ENCODE measurements at regions not wholly inside any gene's neighbourhood (a gene's known extent, or its start where the extent isn't known, plus 50 kb on each side); places are given as distances from the start of the nearest gene placed in this dataset.

- peak overlapping the region in 2 of 4 donors; percentile 33 to 61 for H3K27ac ChIP-seq
- H3K4me3 ChIP-seq = no peak overlapping the region
- no peak for TF ChIP-seq POLR2A (IDR thresholded peaks at IDR 0.05)
- no peak for TF ChIP-seq CTCF (IDR thresholded peaks at IDR 0.05)
- no peaks in the 10 kb centered on the region for H3K27me3 ChIP-seq
- peak in 2 of 3 donors; percentile 59 to 71 for DNase-seq
- H3K9me3 ChIP-seq = no peaks in the 10 kb centered on the region
- H3K36me3 ChIP-seq = no peaks in the 10 kb centered on the region
- H3K4me1 ChIP-seq = peaks cover 0 to 13% (median 0%) of the 10 kb centered on the region in 4 donors
Measured at GRCh38 chr21:35226968-35227744, 178.1 kb upstream of the RUNX1 start.

DNA sequence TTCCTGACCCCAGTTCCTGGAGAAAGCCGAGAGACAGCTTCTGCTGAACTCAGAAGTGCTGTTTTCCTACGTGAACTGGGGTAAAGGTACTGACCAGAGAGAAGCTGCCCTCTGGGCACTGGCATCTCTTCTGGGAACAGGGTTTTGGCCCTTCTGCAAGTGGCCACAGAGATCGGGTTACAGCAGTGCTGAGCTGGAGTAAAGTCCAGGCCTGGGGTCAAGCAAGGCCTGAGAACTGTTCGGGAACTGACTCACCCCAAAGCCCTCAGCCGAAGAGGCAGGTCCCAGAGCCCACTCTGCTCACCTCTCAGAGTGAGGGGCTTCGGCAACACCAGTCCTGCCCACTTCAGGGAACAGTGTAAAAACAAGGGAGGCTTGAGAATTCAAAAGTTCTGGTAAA, 177.2 kb upstream of the RUNX1 start:
- TF ChIP-seq POLR2A (IDR thresholded peaks at IDR 0.05) (no peak), CTCF (IDR thresholded peaks at IDR 0.05) (no peak)
- peak overlapping the region in 1 of 4 donors; percentile 6 for H3K27ac ChIP-seq
- DNase-seq = no peak

GRCh38 chr21:35225573-35225972, 176.5 kb upstream of the RUNX1 start:
- no peaks in the 10 kb centered on the region for H3K9me3 ChIP-seq
- no peak overlapping the region for H3K27ac ChIP-seq
- peaks cover 0 to 16% (median 0%) of the 10 kb centered on the region in 4 donors for H3K4me1 ChIP-seq
- no peak overlapping the region for H3K4me3 ChIP-seq
- TF ChIP-seq CTCF (IDR thresholded peaks at IDR 0.05) (no peak), POLR2A (IDR thresholded peaks at IDR 0.05) (no peak)
- no peaks in the 10 kb centered on the region for H3K36me3 ChIP-seq
- no peak for DNase-seq
- H3K27me3 ChIP-seq = no peaks in the 10 kb centered on the region

More for the DNA sequence above, 177.2 kb upstream of the RUNX1 start:
- Histone ChIP-seq H3K4me1 (peaks cover 0 to 16% (median 0%) of the 10 kb centered on the region in 4 donors), H3K36me3 (no peaks in the 10 kb centered on the region), H3K27me3 (no peaks in the 10 kb centered on the region), H3K4me3 (no peak overlapping the region), H3K9me3 (no peaks in the 10 kb centered on the region)

- no peak for DNase-seq
- H3K4me3 ChIP-seq = no peak overlapping the region
- no peaks in the 10 kb centered on the region for H3K9me3 ChIP-seq
- peaks cover 0 to 16% (median 0%) of the 10 kb centered on the region in 4 donors for H3K4me1 ChIP-seq
- H3K36me3 ChIP-seq = no peaks in the 10 kb centered on the region
- H3K27ac ChIP-seq = no peak overlapping the region
- H3K27me3 ChIP-seq = no peaks in the 10 kb centered on the region
- no peak for TF ChIP-seq CTCF (IDR thresholded peaks at IDR 0.05)
- no peak for TF ChIP-seq POLR2A (IDR thresholded peaks at IDR 0.05)
Measured at GRCh38 chr21:35223480-35224156, 174.5 kb upstream of the RUNX1 start.

DNA sequence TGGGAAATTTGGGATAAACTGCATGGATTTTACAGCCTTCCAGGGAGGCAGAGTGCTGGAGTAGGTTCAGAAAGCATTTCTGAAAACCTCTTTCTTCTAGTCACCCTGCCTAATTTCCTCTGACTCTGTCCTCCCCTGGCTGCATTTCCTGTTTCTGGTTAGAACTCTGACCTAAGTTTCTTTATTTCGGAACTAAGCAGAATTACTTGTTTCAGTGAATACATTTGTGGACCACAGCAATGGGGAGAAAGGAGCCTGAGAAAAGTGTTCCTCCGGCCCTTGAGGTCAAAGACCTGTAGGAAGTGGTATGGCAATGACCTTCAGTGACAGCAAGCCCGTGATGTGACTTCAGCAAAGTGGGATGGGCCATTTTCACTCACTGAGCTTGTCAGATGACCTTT, 173.4 kb upstream of the RUNX1 start:
- no peak for TF ChIP-seq CTCF (IDR thresholded peaks at IDR 0.05)
- no peaks in the 10 kb centered on the region for H3K27me3 ChIP-seq
- peaks cover 0 to 16% (median 0%) of the 10 kb centered on the region in 4 donors for H3K4me1 ChIP-seq
- H3K27ac ChIP-seq = peak overlapping the region in 1 of 4 donors; percentile 14
- H3K4me3 ChIP-seq = no peak overlapping the region
- H3K36me3 ChIP-seq = no peaks in the 10 kb centered on the region
- H3K9me3 ChIP-seq = no peaks in the 10 kb centered on the region
- no peak for DNase-seq
